H1 (cell line): ENCODE measurements at regions not wholly inside any gene's neighbourhood (a gene's known extent, or its start where the extent isn't known, plus 50 kb on each side); places are given as distances from the start of the nearest gene placed in this dataset.

Source experiments
- CHD7 ChIP-seq: fragments of 300-600 bp; sonication (generic); IDR thresholded peaks from 2 replicates; pipeline ENCODE4 v1.7.1; 2012; ENCODE audit warnings: low read length, moderate library complexity, mild to moderate bottlenecking, inconsistent platforms; ENCODE audit not compliant: insufficient replicate concordance
- CTCF ChIP-seq, 3 experiments: IDR thresholded peaks; 1 replicate in 2 of 3; 2 replicates in 1 of 3; pipeline versions ENCODE4 v1.5.1 to v1.6.1; 2011; ENCODE audit warnings: low read length in 3 of 3, mild to moderate bottlenecking in 3 of 3, inconsistent platforms in 2 of 3, low read depth in 1 of 3, moderate library complexity in 1 of 3; ENCODE audit not compliant: insufficient read depth in 1 of 3; ENCODE audit errors: control extremely low read depth in 1 of 3
- HDAC2 ChIP-seq, 2 experiments: fragments of 300-600 bp in 1 of 2; sonication (generic) in 1 of 2; IDR thresholded peaks; 2 replicates each; pipeline ENCODE4 v1.6.1; 2011 to 2012; ENCODE audit warnings: low read depth in 2 of 2, low read length in 2 of 2, mild to moderate bottlenecking in 2 of 2, moderate library complexity in 2 of 2, borderline replicate concordance in 1 of 2, inconsistent platforms in 1 of 2
- RBBP5 ChIP-seq: IDR thresholded peaks from 2 replicates; pipeline ENCODE4 v1.7.1; 2012; ENCODE audit warnings: low read depth, mild to moderate bottlenecking, inconsistent platforms, low read length, moderate library complexity, borderline replicate concordance

- TF ChIP-seq CHD7 (no peak), HDAC2 (IDR thresholded peaks at IDR 0.05; ENCODE audit: borderline replicate concordance in 1 of 2, low read depth in 2 of 2, low read length in 2 of 2) (no peak), CTCF (IDR thresholded peaks at IDR 0.05; ENCODE audit: control extremely low read depth in 1 of 3, insufficient read depth in 1 of 3, low read depth in 1 of 3, low read length in 3 of 3) (no peak), RBBP5 (no peak)
Observed at GRCh38 chr6:5892669-5893068, 114.1 kb downstream of the NRN1 start (continued).
